Hepatocyte (in vitro differentiated cells): ENCODE measurements at regions not wholly inside any gene's neighbourhood (a gene's known extent, or its start where the extent isn't known, plus 50 kb on each side); places are given as distances from the start of the nearest gene placed in this dataset.

ENCODE experiments used
- DNase-seq: peaks from one replicate; pipeline ENCODE4 v3.0.0-alpha.2; 2016; ENCODE audit warnings: low spot score
- H2AFZ ChIP-seq: fragments of 200-600 bp; sonication (generic); 2 replicates; pipeline ENCODE4 v1.6.0; 2016; ENCODE audit warnings: antibody characterized with exemption, mild to moderate bottlenecking
- H3K27ac ChIP-seq: fragments of 200-600 bp; sonication (generic); 2 replicates; pipeline ENCODE4 v1.5.1; 2016; ENCODE audit warnings: mild to moderate bottlenecking
- H3K27me3 ChIP-seq: fragments of 200-600 bp; sonication (generic); 2 replicates; pipeline ENCODE4 v1.6.1; 2016
- H3K36me3 ChIP-seq: fragments of 200-600 bp; sonication (generic); replicated peaks from 2 replicates; pipeline ENCODE4 v1.5.1; 2016; ENCODE audit warnings: low read depth; ENCODE audit not compliant: insufficient read depth
- H3K4me1 ChIP-seq: fragments of 200-600 bp; sonication (generic); 2 replicates; pipeline ENCODE4 v1.5.1; 2016; ENCODE audit warnings: mild to moderate bottlenecking, moderate library complexity; ENCODE audit not compliant: insufficient read depth
- H3K4me2 ChIP-seq: fragments of 200-600 bp; sonication (generic); 2 replicates; pipeline ENCODE4 v1.6.0; 2016
- H3K4me3 ChIP-seq: fragments of 200-600 bp; sonication (generic); 2 replicates; pipeline ENCODE4 v1.5.1; 2016; ENCODE audit warnings: mild to moderate bottlenecking
- H3K79me2 ChIP-seq: fragments of 200-600 bp; sonication (generic); 2 replicates; pipeline ENCODE4 v1.6.0; 2017; ENCODE audit warnings: mild to moderate bottlenecking
- H3K9me2 ChIP-seq: fragments of 200-600 bp; sonication (generic); replicated peaks from 2 replicates; pipeline ENCODE4 v1.6.0; 2017; ENCODE audit warnings: mild to moderate bottlenecking; ENCODE audit not compliant: insufficient read depth
- H3K9me3 ChIP-seq: fragments of 200-600 bp; sonication (generic); 2 replicates; pipeline ENCODE4 v1.5.1; 2016; ENCODE audit warnings: low read depth, mild to moderate bottlenecking
- H4K20me1 ChIP-seq: fragments of 200-600 bp; sonication (generic); 2 replicates; pipeline ENCODE4 v1.6.0; 2016; ENCODE audit warnings: mild to moderate bottlenecking; ENCODE audit not compliant: insufficient read depth, poor library complexity, severe bottlenecking
- CTCF ChIP-seq: fragments of 200-600 bp; sonication (generic); IDR thresholded peaks from 2 replicates; pipeline ENCODE4 v1.5.1; 2016; ENCODE audit warnings: antibody characterized with exemption, mild to moderate bottlenecking; ENCODE audit not compliant: poor library complexity
- EZH2 ChIP-seq: fragments of 200-600 bp; sonication (generic); IDR thresholded peaks from 2 replicates; pipeline ENCODE4 v1.6.1; 2016; ENCODE audit warnings: antibody characterized with exemption, mild to moderate bottlenecking, borderline replicate concordance
- EZH2phosphoT487 ChIP-seq: fragments of 200-600 bp; sonication (generic); IDR thresholded peaks from one replicate; pipeline ENCODE4 v1.6.1; 2018; ENCODE audit warnings: antibody characterized with exemption, mild to moderate bottlenecking, low read depth, moderate library complexity; ENCODE audit not compliant: unreplicated experiment, severe bottlenecking
- WGBS: methylation state at CpG from one replicate; pipeline ENCODE4 v1.1.6; 2016; ENCODE audit warnings: low lambda C conversion rate; ENCODE audit errors: missing lambda C conversion rate; 5-methylcytosine and 5-hydroxymethylcytosine counted together

GRCh38 chr3:177536873-177537272 lies 339.6 kb upstream of the TBL1XR1 start:
- Histone ChIP-seq H3K4me1 (no peaks in the 10 kb centered on the region), H3K36me3 (no peaks in the 10 kb centered on the region), H3K4me2 (no peak overlapping the region), H4K20me1 (no peaks in the 10 kb centered on the region), H3K79me2 (no peaks in the 10 kb centered on the region), H3K27ac (no peak overlapping the region), H3K27me3 (no peaks in the 10 kb centered on the region), H2AFZ (no peak overlapping the region), H3K9me2 (no peaks in the 10 kb centered on the region), H3K9me3 (no peaks in the 10 kb centered on the region), H3K4me3 (no peak overlapping the region)
- no peak for TF ChIP-seq CTCF
- no peak for TF ChIP-seq EZH2phosphoT487
- TF ChIP-seq EZH2, result no peak
- WGBS, result 82% methylated on average over 2 of the region's 2 CpGs
- DNase-seq, result no peak

GRCh38 chr3:177537612-177538011 lies 340.3 kb upstream of the TBL1XR1 start:
- Histone ChIP-seq H3K9me3 (no peaks in the 10 kb centered on the region), H3K36me3 (no peaks in the 10 kb centered on the region), H2AFZ (no peak overlapping the region), H3K27me3 (no peaks in the 10 kb centered on the region), H3K4me1 (no peaks in the 10 kb centered on the region), H3K4me2 (no peak overlapping the region), H3K4me3 (no peak overlapping the region), H4K20me1 (no peaks in the 10 kb centered on the region), H3K27ac (no peak overlapping the region), H3K79me2 (no peaks in the 10 kb centered on the region), H3K9me2 (no peaks in the 10 kb centered on the region)
- 96% methylated on average over 1 of the region's 1 CpG for WGBS
- DNase-seq, result no peak
- TF ChIP-seq EZH2phosphoT487, result no peak
- TF ChIP-seq EZH2, result no peak
- TF ChIP-seq CTCF, result no peak

GRCh38 chr3:177538048-177538749 lies 340.9 kb upstream of the TBL1XR1 start:
- DNase-seq, result no peak
- H3K36me3 ChIP-seq, result no peaks in the 10 kb centered on the region
- no peak overlapping the region for H3K4me2 ChIP-seq
- H3K79me2 ChIP-seq, result no peaks in the 10 kb centered on the region
- no peak overlapping the region for H2AFZ ChIP-seq
- no peaks in the 10 kb centered on the region for H3K4me1 ChIP-seq
- H3K27me3 ChIP-seq, result no peaks in the 10 kb centered on the region
- H4K20me1 ChIP-seq, result no peaks in the 10 kb centered on the region
- TF ChIP-seq EZH2phosphoT487 (no peak), CTCF (no peak), EZH2 (no peak)
- no peak overlapping the region for H3K27ac ChIP-seq
- no peak overlapping the region for H3K4me3 ChIP-seq
- WGBS, result 81% methylated on average over 4 of the region's 4 CpGs
- no peaks in the 10 kb centered on the region for H3K9me3 ChIP-seq
- no peaks in the 10 kb centered on the region for H3K9me2 ChIP-seq
